Keratinocyte (primary cell): ENCODE measurements at regions not wholly inside any gene's neighbourhood (a gene's known extent, or its start where the extent isn't known, plus 50 kb on each side); places are given as distances from the start of the nearest gene placed in this dataset.

Experiments
- DNase-seq: peaks from one replicate; pipeline ENCODE4 v3.0.0-alpha.2; 2011; ENCODE audit warnings: low read depth, missing footprints, low spot score
- FAIRE-seq: peaks from 2 replicates; lab custom pipeline; 2011; peaks lifted over from hg19 to GRCh38; lab: Jason Lieb, UNC
- H2AFZ ChIP-seq: 2 replicates; pipeline ENCODE4 v1.6.0; 2012; ENCODE audit warnings: low read length, control low read depth, inconsistent platforms; ENCODE audit not compliant: control insufficient read depth
- H3K27ac ChIP-seq: 2 replicates; pipeline ENCODE4 v1.5.1; 2011; ENCODE audit warnings: low read length; ENCODE audit not compliant: control insufficient read depth, insufficient read depth
- H3K27me3 ChIP-seq: 3 replicates; pipeline ENCODE4 v1.6.0; 2011; ENCODE audit warnings: low read length; ENCODE audit not compliant: control insufficient read depth, insufficient read depth; ENCODE audit errors: extremely low read depth
- H3K36me3 ChIP-seq, 2 experiments: 2 replicates in 1 of 2; 3 replicates in 1 of 2; pipeline ENCODE4 v1.5.1; 2011; ENCODE audit warnings: low read length in 2 of 2, mild to moderate bottlenecking in 1 of 2; ENCODE audit not compliant: control insufficient read depth in 2 of 2, insufficient read depth in 2 of 2; ENCODE audit errors: extremely low read depth in 1 of 2
- H3K4me1 ChIP-seq: 3 replicates; pipeline ENCODE4 v1.5.1; 2011; ENCODE audit warnings: low read length; ENCODE audit not compliant: control insufficient read depth, insufficient read depth; ENCODE audit errors: extremely low read depth
- H3K4me2 ChIP-seq: 3 replicates; pipeline ENCODE4 v1.6.0; 2011; ENCODE audit warnings: low read depth, low read length; ENCODE audit not compliant: control insufficient read depth, insufficient read depth; ENCODE audit errors: extremely low read depth
- H3K4me3 ChIP-seq, 3 experiments: fragments of 200-600 bp in 1 of 3; sonication (generic) in 1 of 3; 2 replicates in 2 of 3; 3 replicates in 1 of 3; pipeline ENCODE4 v1.5.1; 2011 to 2016; ENCODE audit warnings: low read length in 3 of 3, mild to moderate bottlenecking in 3 of 3, control low read depth in 2 of 3, inconsistent platforms in 1 of 3, low read depth in 1 of 3, mixed read lengths in 1 of 3, mixed run types in 1 of 3, moderate library complexity in 1 of 3; ENCODE audit not compliant: control insufficient read depth in 2 of 3, insufficient read depth in 2 of 3; ENCODE audit errors: extremely low read depth in 1 of 3
- H3K79me2 ChIP-seq: 2 replicates; pipeline ENCODE4 v1.6.0; 2012; ENCODE audit warnings: low read length; ENCODE audit not compliant: control insufficient read depth, insufficient read depth
- H3K9ac ChIP-seq: 3 replicates; pipeline ENCODE4 v1.6.0; 2011; ENCODE audit warnings: low read length; ENCODE audit not compliant: control insufficient read depth, insufficient read depth; ENCODE audit errors: extremely low read depth
- H3K9me1 ChIP-seq: 3 replicates; pipeline ENCODE4 v1.6.0; 2011; ENCODE audit warnings: low read length; ENCODE audit not compliant: control insufficient read depth, insufficient read depth; ENCODE audit errors: extremely low read depth
- H3K9me3 ChIP-seq: 2 replicates; pipeline ENCODE4 v1.5.1; 2012; ENCODE audit warnings: low read depth, low read length; ENCODE audit not compliant: control insufficient read depth
- H4K20me1 ChIP-seq: 3 replicates; pipeline ENCODE4 v1.6.0; 2011; ENCODE audit warnings: low read length; ENCODE audit not compliant: control insufficient read depth, insufficient read depth; ENCODE audit errors: extremely low read depth
- CTCF ChIP-seq, 3 experiments: IDR thresholded peaks in 1 of 3; conservative IDR thresholded peaks in 1 of 3; optimal IDR thresholded peaks in 1 of 3; 2 replicates in 2 of 3; 3 replicates in 1 of 3; pipeline versions ENCODE3 to v1.5.1; 2011; ENCODE audit warnings: low read length in 3 of 3, mild to moderate bottlenecking in 3 of 3, moderate library complexity in 2 of 3, control low read depth in 1 of 3, inconsistent platforms in 1 of 3; ENCODE audit not compliant: insufficient read depth in 2 of 3; ENCODE audit errors: extremely low read depth in 1 of 3
- EZH2 ChIP-seq: IDR thresholded peaks from one replicate; pipeline ENCODE4 v1.6.1; 2012; ENCODE audit warnings: inconsistent platforms, mild to moderate bottlenecking, low read length, moderate library complexity
- dilution Hi-C: fragments of 300-500 bp; cut with MboI; formaldehyde crosslinking; loops from one replicate; pipeline ENCODE4 v1.7.0; 2020; ENCODE audit warnings: low sequenced_read_pairs; ENCODE audit not compliant: extremely low pct_ligation_motif_present

- dilution Hi-C loops, result no loop called here
- Histone ChIP-seq H3K4me2 (no peak overlapping the region), H3K79me2 (no peaks in the 10 kb centered on the region), H3K4me1 (no peaks in the 10 kb centered on the region), H3K27ac (no peak overlapping the region), H3K9me1 (no peaks in the 10 kb centered on the region), H4K20me1 (no peaks in the 10 kb centered on the region), H3K9me3 (no peaks in the 10 kb centered on the region), H3K36me3 (no peaks in the 10 kb centered on the region), H3K27me3 (no peaks in the 10 kb centered on the region), H2AFZ (no peak overlapping the region), H3K9ac (no peak overlapping the region), H3K4me3 (no peak overlapping the region)
- DNase-seq (no peak), FAIRE-seq (no peak)
- TF ChIP-seq EZH2 (no peak), CTCF (optimal IDR thresholded peaks at IDR 0.05 in 1 of 3, IDR thresholded peaks at IDR 0.05 in 1 of 3, conservative IDR thresholded peaks at IDR 0.05 in 1 of 3; ENCODE audit: extremely low read depth in 1 of 3, insufficient read depth in 2 of 3, low read length in 3 of 3) (no peak)
These were observed 543.3 kb upstream of the ARGLU1 start for GRCh38 chr13:107111248-107111647.

- H3K9me3 ChIP-seq, result no peaks in the 10 kb centered on the region
- no peak for FAIRE-seq
These were observed 536.7 kb upstream of the ARGLU1 start for GRCh38 chr13:107104631-107105030.

More at GRCh38 chr13:107104631-107105030, 536.7 kb upstream of the ARGLU1 start:
- Histone ChIP-seq H2AFZ (no peak overlapping the region), H3K4me3 (no peak overlapping the region), H3K4me1 (no peaks in the 10 kb centered on the region), H3K79me2 (no peaks in the 10 kb centered on the region), H3K4me2 (no peak overlapping the region), H3K9me1 (no peaks in the 10 kb centered on the region), H3K36me3 (no peaks in the 10 kb centered on the region), H3K27me3 (no peaks in the 10 kb centered on the region), H3K9ac (no peak overlapping the region), H3K27ac (no peak overlapping the region), H4K20me1 (no peaks in the 10 kb centered on the region)
- no peak for TF ChIP-seq EZH2
- TF ChIP-seq CTCF (optimal IDR thresholded peaks at IDR 0.05 in 1 of 3, IDR thresholded peaks at IDR 0.05 in 1 of 3, conservative IDR thresholded peaks at IDR 0.05 in 1 of 3; ENCODE audit: extremely low read depth in 1 of 3, insufficient read depth in 2 of 3, low read length in 3 of 3), result no peak
- dilution Hi-C loops, result no loop called here
- no peak for DNase-seq
